HG02938 (cell line): ENCODE measurements at regions not wholly inside any gene's neighbourhood (a gene's known extent, or its start where the extent isn't known, plus 50 kb on each side); places are given as distances from the start of the nearest gene placed in this dataset.

Experiments used
- ATAC-seq: cut with Tn5 transposase; IDR thresholded peaks from one replicate; pipeline ENCODE4 v1.9.1; 2021; ENCODE audit warnings: mild to moderate bottlenecking, moderate library complexity; ENCODE audit not compliant: unreplicated experiment

- ATAC-seq: no peak
Measured at GRCh38 chr17:70624211-70624610, 454.9 kb downstream of the KCNJ2 start.

GRCh38 chr17:70629902-70630301 lies 460.6 kb downstream of the KCNJ2 start:
- no peak for ATAC-seq

- peak; percentile 80 for ATAC-seq
Measured at GRCh38 chr17:70636517-70637133, 467.3 kb downstream of the KCNJ2 start.

DNA sequence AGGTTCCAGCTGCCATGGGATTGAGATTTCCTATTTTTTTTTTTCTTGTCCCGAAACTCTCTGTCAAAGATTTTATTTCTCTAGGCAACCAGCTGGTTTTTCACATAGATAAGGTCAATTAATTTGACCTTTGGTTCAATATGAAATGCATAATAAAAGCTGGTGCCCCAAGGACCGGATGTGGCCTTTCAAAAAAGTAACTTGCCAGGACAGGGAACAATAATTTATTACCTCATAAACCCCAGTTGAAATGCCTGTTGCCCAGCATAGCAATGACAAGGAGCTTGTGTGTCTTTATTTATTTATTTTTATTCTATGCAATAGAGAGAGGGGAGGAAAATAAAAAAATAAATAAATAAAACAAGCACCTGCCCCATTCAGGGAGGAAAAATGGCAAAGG lies 472.7 kb downstream of the KCNJ2 start:
- ATAC-seq: no peak

DNA sequence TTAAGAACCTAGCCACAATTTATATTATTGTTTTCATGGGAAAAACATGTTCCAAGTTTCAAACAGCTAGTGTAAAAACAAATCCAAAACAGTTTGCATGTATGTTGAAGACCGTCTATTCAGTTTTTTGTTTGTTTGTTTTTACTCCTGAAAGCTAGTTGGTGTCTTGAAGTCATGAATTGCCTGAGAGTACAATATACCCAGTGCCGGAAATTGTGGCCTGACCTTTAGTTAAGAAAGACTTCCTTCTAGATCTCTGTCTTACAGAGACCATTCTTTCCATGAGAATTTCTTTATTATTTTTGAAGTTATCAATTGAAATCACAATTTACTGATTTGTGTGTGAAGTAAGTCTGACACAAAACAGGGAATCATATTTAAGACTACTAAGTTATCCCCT lies 474.8 kb downstream of the KCNJ2 start:
- no peak for ATAC-seq

DNA sequence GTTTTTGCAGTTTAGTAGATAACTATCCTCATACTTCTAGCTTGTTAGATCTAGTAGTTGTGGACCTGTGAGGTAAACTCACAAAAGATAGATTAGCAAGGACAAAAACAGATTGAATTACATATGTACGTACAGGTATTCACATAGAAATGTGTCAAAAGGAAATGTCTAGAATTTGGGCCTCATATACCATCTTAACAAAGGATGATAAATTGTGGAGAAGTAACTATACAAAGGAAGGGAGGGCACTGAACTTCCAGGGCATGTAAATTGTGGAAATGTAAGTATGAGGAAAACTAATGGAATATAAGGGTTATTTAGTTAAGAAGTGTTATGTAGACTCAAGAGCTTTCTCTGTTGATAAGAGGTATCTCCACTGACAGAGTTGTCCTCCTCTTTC lies 477.3 kb downstream of the KCNJ2 start:
- no peak for ATAC-seq

DNA sequence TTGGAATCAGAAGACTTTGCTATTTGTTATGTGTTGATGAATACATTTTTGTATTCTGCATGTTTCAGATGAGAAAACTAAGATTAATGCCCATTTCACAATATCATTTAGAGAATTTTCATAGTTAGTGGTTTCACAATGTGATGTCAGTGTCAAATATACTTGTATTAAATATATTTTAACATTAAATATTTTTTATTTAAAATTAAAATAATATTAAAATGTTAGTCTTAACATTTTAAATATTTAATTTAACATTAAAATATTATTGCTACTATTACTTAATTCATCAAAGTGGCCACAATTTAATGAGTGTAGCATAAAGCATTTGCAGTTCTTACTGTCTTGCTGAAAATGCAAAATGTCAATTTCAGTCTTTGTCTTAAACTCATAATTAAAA lies 478.8 kb downstream of the KCNJ2 start:
- no peak for ATAC-seq

DNA sequence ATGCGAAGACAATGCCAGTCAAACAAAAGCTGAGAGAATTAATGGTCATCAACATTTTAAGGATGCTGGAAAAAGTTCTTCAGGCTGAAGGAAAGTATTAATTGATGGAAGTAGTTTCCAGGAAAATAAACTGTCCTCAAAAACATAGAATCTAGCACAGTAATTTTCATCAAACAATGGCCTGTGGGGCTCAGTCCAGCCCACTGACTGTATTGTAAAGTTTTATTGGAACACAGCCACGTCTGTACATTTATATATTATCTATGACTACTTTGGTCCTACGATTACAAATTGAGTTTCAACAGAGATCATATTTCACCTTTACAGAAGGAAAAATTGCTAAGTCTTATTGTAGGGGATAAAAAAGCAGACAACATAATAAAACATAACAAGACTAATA lies 484.5 kb downstream of the KCNJ2 start:
- ATAC-seq: no peak

DNA sequence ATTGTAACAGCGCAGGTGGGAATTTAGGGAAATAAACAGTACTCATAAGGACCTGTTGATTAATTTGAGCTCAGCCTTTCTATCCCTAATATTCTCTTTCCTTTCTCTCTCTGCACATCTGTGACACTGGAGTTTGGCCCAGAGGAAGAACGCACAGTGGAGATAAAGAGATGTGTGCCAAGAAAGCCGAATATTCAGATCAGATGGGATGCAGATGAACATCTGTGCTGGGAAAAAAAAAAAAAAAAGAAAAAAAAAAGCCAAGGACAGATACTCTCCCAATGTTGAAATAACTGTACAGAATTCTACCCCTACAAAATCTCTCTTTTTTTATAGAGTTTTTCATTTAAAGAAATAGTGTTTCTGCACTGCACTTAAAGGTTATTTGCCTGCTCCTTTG lies 485.4 kb downstream of the KCNJ2 start:
- no peak for ATAC-seq

DNA sequence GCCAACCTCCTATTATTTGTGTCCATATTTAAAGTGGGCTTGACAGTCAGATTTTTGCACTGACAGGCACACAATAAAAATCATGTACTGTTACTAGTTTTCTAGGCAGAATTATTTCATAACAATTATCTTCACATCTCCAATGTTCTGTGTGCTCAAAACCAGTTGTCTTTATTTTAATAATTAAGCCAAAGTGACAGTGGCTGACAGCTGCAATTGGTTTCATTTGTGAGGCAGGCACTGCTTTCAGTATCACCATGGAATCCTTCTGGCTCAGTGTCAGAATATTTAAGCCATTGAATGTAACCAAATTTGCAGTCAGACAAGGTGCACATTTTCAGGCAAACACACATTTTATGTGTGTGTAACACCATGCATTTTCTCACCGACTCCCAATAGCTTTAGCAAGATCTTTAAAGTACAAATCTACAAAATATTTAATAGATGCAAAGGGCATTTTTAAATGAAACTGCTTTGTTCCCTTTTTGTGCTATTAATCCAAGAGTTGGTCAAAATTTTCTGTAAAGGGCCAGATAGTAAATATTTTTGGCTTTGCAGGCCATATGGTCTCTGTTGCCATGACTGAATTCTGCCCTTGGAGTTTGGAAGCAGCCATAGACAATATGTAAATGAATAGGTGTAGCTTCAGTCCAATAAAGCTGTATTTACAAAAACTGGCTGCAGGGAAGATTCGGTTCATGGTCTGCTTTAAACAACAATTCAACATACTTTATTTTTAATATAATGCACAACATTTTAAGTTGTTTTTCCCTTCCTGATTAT lies 486.0 kb downstream of the KCNJ2 start:
- peak; percentile 75 for ATAC-seq

GRCh38 chr17:70658317-70658716 lies 489.0 kb downstream of the KCNJ2 start:
- no peak for ATAC-seq

DNA sequence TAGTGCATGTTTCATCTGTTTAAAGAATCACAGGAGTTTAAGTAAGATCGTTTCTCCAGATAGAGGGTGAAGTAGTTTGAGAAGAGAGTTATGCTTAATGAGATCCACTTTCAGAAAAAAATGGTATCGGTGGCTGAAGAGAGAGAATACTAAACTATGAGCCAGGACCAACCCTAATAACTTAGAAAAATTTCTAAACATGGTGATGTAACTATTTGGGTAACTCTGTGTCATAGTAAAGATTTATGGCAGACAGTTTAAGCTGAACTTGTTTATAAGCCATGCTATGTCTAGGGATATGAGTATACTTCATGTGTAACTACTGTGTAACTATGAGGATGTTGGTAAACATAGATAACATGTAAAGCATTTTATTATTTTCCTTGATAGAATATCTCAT lies 489.5 kb downstream of the KCNJ2 start:
- ATAC-seq: no peak

DNA sequence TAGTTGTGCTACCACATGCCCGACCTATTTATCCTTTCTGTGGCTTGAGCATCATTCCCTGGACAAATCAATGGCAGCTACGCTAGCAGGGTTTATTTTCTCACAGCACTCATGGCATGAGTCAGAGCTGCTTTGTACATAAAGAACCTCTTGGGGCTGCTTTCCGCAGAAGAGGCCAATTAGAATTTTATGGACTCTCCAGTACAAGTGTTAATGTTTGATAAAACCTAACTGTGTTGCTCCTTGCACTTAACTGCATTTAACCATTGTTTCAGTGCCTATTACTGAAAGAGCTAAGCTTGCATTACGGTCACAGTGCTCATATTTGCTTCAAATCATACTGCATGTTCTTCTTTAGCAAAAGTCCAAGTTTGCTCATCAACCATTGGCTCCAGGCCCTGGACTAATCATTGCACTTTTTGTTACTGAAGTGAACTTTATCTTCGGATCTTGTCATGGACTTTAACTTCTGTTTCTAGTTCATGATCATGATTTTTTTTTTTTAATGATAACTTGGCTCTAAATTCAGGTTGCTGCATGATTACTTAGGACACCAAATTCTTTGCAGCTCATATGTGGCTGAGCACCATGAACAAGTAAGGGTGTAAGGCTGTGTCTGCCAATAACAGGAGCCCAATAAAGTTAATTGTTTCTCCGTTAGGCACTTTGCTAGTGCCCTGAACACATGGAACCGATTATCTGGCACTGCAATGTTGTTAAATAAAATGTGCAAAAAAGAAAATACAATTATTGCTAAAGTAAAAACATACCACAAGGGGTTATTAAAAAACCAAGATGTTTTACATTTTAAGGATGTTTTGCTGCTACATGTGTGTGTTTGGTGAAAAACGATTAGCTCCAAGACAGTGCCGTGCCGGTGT lies 492.2 kb downstream of the KCNJ2 start:
- no peak for ATAC-seq

DNA sequence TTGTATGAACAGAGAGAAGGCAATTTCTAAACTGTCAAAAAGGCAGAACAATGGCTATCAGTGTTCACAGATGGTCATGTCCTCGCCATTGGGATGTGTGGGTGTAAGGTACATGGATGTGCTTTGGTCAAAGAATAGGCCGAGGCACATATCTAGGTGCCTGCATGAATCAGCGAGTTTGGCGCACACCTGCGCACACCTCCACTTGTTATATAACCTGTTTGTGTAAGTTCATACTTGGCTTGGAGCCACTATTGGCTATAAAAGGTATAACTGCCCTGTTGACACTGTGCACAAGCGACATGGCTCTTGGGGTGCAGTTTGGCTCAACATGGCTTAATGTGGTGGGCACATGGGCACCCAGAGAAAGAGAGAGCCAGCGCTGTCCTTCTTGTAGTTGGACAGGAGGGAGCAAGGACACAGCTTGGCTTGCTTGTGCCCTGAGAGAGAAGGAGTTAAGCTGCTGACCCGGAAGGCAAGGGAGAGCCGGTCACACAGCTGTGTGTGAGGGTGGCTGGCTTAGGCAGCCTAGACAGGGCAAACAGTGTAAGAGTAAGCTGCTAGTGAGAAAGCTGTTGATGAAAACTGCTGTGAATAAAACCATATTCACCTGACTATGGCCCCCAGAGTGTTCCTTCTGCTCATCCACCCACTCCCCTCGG lies 499.1 kb downstream of the KCNJ2 start:
- no peak for ATAC-seq

- no peak for ATAC-seq
Measured at GRCh38 chr17:70668938-70669778, 499.8 kb downstream of the KCNJ2 start.

- ATAC-seq: no peak
Measured at GRCh38 chr17:70674061-70674460, 504.7 kb downstream of the KCNJ2 start.

DNA sequence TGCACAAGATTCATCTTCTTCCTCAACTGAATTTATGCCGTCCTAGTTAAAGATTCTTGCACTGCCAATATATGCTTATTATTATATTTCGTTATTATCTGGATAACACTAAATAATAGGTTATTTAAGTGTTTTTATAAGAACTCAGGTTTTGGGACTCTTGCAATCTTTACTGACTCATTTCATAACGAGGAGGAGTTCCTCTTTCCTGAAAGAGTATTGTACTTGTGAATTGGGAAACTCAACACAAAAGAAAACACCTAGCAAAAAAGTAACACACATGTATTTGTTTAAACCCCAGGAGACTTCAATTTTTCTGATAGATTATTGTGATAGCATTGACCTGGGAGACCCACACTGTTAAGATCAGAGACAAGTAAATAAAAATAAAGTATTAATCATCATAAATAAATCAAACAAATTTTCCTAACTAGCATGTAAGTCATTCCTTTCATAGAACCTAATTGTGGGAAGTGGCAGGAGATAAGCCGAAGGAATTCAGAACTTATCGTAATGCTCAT lies 505.8 kb downstream of the KCNJ2 start:
- ATAC-seq: no peak

DNA sequence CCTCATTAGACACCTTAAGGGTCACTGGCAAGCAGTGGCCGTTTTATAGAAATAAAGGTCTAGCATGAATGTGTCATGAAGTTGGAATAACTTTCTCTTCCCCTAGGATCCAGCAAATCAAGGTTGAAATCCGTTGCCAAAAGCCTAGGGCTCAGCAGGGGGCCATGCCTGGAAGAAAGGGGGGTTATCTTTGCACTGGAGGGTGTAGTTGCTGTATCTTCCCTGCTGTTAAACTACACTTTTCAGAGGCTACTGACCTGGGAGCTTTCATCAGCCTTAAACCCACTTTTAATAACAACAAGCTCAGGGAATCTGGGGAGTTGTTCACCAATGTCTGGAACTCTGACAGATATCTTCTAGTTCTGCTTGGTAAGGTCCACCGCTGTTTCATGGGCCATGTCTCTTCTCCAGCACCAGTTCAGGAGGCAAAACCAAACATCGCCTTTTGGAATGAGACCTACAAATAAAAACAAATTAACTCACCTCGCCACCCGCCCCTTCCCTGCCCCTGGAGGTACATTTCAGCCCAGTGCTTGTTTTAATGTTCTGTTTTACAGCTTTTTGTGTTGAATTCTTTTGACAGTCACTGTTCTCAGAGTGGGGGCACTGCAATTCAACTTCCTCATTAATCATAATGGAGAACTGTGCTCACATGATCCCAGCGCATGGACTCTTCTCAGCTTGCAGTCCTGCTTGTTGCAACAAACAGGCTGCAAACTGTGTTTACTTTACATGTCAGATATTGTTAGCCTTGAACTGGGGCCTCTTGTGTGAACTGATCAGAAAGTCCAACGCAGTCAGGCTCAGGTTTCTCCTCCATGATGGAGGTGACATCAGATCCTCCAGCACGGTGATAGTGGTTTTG lies 508.7 kb downstream of the KCNJ2 start:
- no peak for ATAC-seq

DNA sequence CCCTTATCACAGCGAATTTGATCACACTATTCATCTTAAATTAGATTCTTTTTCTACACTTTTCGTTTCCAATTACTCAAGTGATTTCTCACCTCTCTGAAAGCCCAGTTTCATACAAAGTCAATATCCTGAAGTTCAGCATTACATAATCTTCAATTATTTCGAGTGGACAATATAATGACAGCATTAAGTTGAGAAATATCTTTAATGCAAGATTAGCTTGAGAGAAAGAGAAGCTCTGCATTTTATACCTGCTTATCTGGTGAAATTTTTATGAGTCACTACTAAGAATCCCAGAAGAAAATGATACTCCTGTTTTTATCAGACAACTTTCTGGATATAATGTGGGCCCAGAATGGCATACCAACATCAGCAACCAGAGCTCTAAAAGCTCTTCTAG lies 509.6 kb downstream of the KCNJ2 start:
- no peak for ATAC-seq
